MCF 10A (cell line): ENCODE measurements at regions not wholly inside any gene's neighbourhood (a gene's known extent, or its start where the extent isn't known, plus 50 kb on each side); places are given as distances from the start of the nearest gene placed in this dataset.

Experiments used
- BruUV-seq: library from RNA; stranded (reverse); fragments of 400-500 nt; replicated peaks from 2 replicates; lab custom pipeline; 2021; lab: Mats Ljungman, UMichigan
- CTCF ChIA-PET: fragments of 300-600 bp; sonication (Branson Sonifier 250); formaldehyde crosslinking; extraction: SDS; loops from one replicate; lab custom pipeline; 2021; ENCODE audit warnings: antibody characterized with exemption, inconsistent platforms; lab: Yijun Ruan, JAX
- POLR2A ChIA-PET: fragments of 300-600, 350-650 bp; sonication (Branson Sonifier 250); formaldehyde crosslinking; extraction: SDS; loops from one replicate; lab custom pipeline; 2020; ENCODE audit warnings: antibody characterized with exemption, inconsistent platforms; lab: Yijun Ruan, JAX
- DNase-seq: peaks from one replicate; pipeline ENCODE4 v3.0.0-alpha.2; 2018; ENCODE audit not compliant: unreplicated experiment
- H3K27ac Mint-ChIP-seq: one replicate; pipeline ENCODE4 v1.8.0; 2022; ENCODE audit warnings: mild to moderate bottlenecking, low read depth, mixed read lengths; ENCODE audit not compliant: unreplicated experiment
- H3K27me3 Mint-ChIP-seq: one replicate; pipeline ENCODE4 v1.8.0; 2022; ENCODE audit warnings: mixed read lengths; ENCODE audit not compliant: insufficient read depth, unreplicated experiment
- H3K36me3 Mint-ChIP-seq: one replicate; pipeline ENCODE4 v1.8.0; 2022; ENCODE audit warnings: mild to moderate bottlenecking, moderate library complexity, mixed read lengths; ENCODE audit not compliant: insufficient read depth, unreplicated experiment
- H3K4me1 Mint-ChIP-seq: one replicate; pipeline ENCODE4 v1.8.0; 2022; ENCODE audit warnings: mixed read lengths; ENCODE audit not compliant: insufficient read depth, unreplicated experiment
- H3K4me3 Mint-ChIP-seq: one replicate; pipeline ENCODE4 v1.8.0; 2022; ENCODE audit warnings: mild to moderate bottlenecking, moderate library complexity, mixed read lengths; ENCODE audit not compliant: unreplicated experiment
- H3K9me3 Mint-ChIP-seq: one replicate; pipeline ENCODE4 v1.8.0; 2022; ENCODE audit warnings: mixed read lengths; ENCODE audit not compliant: unreplicated experiment
- CTCF ChIP-seq: fragments of 200-600 bp; IDR thresholded peaks from one replicate; pipeline ENCODE4 v1.8.0; 2022; ENCODE audit warnings: antibody characterized with exemption, mild to moderate bottlenecking; ENCODE audit not compliant: unreplicated experiment
- intact Hi-C: fragments of 100-400 bp; cut with micrococcal nuclease; formaldehyde crosslinking; loops from 2 replicates; pipeline ENCODE4 v1.14.1; 2022

GRCh38 chr3:80601479-80601878 is 833.7 kb upstream of the ROBO1 start:
- no peaks in the 10 kb centered on the region for H3K4me1 Mint-ChIP-seq
- intact Hi-C loops: no loop called here
- BruUV-seq: no TSS peak
- peaks cover 14% of the 10 kb centered on the region for H3K27me3 Mint-ChIP-seq
- no peak overlapping the region for H3K27ac Mint-ChIP-seq
- peaks cover 6% of the 10 kb centered on the region for H3K9me3 Mint-ChIP-seq
- peaks cover 5% of the 10 kb centered on the region for H3K36me3 Mint-ChIP-seq
- no peak for TF ChIP-seq CTCF
- CTCF ChIA-PET: no interaction called here
- POLR2A ChIA-PET: no interaction called here
- H3K4me3 Mint-ChIP-seq: no peak overlapping the region
- DNase-seq: no peak

GRCh38 chr3:80592792-80593191 is 825.0 kb upstream of the ROBO1 start:
- CTCF ChIA-PET: no interaction called here
- Mint-ChIP-seq H3K27me3 (peaks cover 19% of the 10 kb centered on the region), H3K36me3 (peaks cover 4% of the 10 kb centered on the region), H3K4me1 (no peaks in the 10 kb centered on the region), H3K4me3 (no peak overlapping the region), H3K9me3 (peaks cover 9% of the 10 kb centered on the region), H3K27ac (no peak overlapping the region)
- no peak for DNase-seq
- no peak for TF ChIP-seq CTCF
- no TSS peak for BruUV-seq
- POLR2A ChIA-PET: interaction anchor here (0.6 to 0.7 kb wide), 2 partner anchors 29 to 603 kb away, joined by 3 read pairs; no protein-coding TSS in a partner anchor
- intact Hi-C loops: no loop called here

- Mint-ChIP-seq H3K9me3 (no peaks in the 10 kb centered on the region), H3K27me3 (no peaks in the 10 kb centered on the region), H3K4me1 (no peaks in the 10 kb centered on the region), H3K36me3 (no peaks in the 10 kb centered on the region), H3K27ac (no peak overlapping the region), H3K4me3 (no peak overlapping the region)
- intact Hi-C loops: no loop called here
- no TSS peak for BruUV-seq
- TF ChIP-seq CTCF: no peak
- ChIA-PET POLR2A (interaction anchor here (0.6 kb wide), 1 partner anchor 150 kb away, joined by 4 read pairs; no protein-coding TSS in a partner anchor), CTCF (no interaction called here)
- DNase-seq: no peak
Measured at GRCh38 chr3:80586338-80586737, 818.5 kb upstream of the ROBO1 start.

- BruUV-seq: no TSS peak
- no peaks in the 10 kb centered on the region for H3K36me3 Mint-ChIP-seq
- no peaks in the 10 kb centered on the region for H3K9me3 Mint-ChIP-seq
- H3K4me3 Mint-ChIP-seq: no peak overlapping the region
- ChIA-PET CTCF (no interaction called here), POLR2A (no interaction called here)
- no peak overlapping the region for H3K27ac Mint-ChIP-seq
- no peak for DNase-seq
- no peaks in the 10 kb centered on the region for H3K4me1 Mint-ChIP-seq
- peaks cover 21% of the 10 kb centered on the region for H3K27me3 Mint-ChIP-seq
- intact Hi-C loops: no loop called here
- no peak for TF ChIP-seq CTCF
Measured at GRCh38 chr3:80580146-80580545, 812.3 kb upstream of the ROBO1 start.
